ENCODE measurements at regions not wholly inside any gene's neighbourhood (a gene's known extent, or its start where the extent isn't known, plus 50 kb on each side); places are given as distances from the start of the nearest gene placed in this dataset.

DNA sequence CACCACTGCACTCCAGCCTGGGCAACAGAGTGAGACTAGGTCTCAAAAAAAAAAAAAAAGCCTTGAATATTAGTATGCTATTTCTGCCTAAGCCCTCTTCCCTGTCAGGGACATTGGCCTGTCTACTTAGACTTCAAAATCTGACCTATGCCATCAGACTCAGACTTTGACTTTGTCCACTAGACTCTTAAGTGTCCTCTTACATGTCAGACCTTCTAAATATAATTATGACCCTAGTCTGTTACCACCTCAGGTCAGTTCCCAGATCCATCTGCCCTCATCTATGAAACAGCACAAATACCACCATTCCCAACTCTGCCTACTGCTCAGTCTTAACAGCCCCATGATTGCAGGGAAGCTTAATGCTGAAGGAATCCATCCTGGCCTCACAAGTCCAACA is 244.6 kb downstream of the ZEB2 start:
- no peak for DNase-seq (ENCODE audit: low read depth)
- H3K4me3 ChIP-seq (ENCODE audit: low read depth, low read length) = no peak overlapping the region
- TF ChIP-seq, protein P1, sequence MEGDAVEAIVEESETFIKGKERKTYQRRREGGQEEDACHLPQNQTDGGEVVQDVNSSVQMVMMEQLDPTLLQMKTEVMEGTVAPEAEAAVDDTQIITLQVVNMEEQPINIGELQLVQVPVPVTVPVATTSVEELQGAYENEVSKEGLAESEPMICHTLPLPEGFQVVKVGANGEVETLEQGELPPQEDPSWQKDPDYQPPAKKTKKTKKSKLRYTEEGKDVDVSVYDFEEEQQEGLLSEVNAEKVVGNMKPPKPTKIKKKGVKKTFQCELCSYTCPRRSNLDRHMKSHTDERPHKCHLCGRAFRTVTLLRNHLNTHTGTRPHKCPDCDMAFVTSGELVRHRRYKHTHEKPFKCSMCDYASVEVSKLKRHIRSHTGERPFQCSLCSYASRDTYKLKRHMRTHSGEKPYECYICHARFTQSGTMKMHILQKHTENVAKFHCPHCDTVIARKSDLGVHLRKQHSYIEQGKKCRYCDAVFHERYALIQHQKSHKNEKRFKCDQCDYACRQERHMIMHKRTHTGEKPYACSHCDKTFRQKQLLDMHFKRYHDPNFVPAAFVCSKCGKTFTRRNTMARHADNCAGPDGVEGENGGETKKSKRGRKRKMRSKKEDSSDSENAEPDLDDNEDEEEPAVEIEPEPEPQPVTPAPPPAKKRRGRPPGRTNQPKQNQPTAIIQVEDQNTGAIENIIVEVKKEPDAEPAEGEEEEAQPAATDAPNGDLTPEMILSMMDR (IDR thresholded peaks at IDR 0.05; ENCODE audit: insufficient read depth, low read depth, low read length) = no peak

DNA sequence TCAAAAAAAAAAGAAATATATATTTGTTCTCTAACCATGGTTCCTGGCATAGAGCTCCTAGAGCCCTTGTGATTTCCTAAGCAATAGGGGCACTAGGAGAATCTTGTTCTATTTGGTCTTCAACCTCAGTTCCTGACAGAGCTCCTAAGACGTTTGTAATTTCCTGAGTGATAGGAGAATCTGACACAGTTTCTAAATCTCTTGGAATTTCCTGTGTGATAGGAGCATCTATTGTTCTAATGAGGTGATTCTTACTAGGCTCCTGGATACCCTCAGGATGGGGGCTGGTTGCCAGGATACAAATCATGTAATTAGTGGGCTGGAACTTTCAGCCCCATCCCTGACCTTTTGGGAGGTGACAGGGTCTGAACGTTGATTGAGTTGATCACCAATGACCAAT is 245.8 kb downstream of the ZEB2 start:
- no peak for DNase-seq (ENCODE audit: low read depth)
- TF ChIP-seq, protein P1 (IDR thresholded peaks at IDR 0.05; ENCODE audit: insufficient read depth, low read depth, low read length) = no peak
- no peak overlapping the region for H3K4me3 ChIP-seq (ENCODE audit: low read depth, low read length)

DNA sequence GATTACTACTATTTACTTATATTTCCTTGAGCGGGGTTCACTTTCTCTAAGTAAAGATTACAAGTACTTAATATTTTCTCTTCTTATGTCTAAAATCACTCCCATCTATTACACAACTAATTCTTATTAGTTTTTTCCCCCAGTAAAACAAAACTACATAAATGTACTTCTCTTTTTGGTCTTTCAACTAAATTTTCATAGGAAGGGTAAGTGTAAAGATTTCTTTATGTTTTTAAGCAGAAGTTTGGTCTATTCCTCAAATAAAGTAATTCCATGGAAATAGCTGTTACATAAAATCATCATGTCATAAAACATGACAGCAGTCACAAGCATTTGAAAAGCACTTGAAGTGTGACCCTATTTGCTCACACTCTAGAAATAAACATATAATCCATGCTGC is 249.0 kb downstream of the ZEB2 start:
- TF ChIP-seq, protein P1 (IDR thresholded peaks at IDR 0.05; ENCODE audit: insufficient read depth, low read depth, low read length) = no peak
- DNase-seq (ENCODE audit: low read depth) = no peak
- no peak overlapping the region for H3K4me3 ChIP-seq (ENCODE audit: low read depth, low read length)

DNA sequence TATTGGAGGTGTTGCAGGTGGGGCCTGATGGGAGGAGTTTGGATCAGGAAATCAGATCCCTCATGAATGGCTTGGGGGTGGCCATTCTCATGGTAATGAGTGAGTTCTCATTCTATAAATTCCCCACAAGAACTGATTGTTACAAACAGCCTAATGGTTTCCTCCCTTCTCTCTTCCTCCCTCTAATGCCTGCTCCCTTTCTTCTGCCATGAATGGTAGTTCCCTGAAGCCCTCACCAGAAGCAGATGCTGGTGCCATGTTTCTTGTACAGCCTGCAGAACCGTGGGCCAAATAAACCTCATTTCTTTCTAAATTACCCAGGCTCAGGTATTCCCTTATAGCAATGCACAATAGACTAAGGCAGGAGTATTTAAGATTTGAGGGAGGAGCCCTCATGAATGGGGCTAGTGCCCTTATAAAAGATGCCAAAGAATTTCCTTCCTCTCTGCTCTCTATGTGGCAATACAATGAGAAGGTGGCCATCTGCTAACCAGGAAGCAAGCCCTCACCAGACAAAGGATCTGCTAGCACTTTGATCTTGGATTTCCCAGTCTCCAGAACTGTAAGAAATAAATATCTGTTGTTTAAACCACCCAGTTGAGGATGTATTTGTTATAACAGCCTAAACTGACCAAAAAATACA is 251.8 kb downstream of the ZEB2 start:
- DNase-seq (ENCODE audit: low read depth) = no peak
- H3K4me3 ChIP-seq (ENCODE audit: low read depth, low read length) = no peak overlapping the region
- TF ChIP-seq, protein P1 (IDR thresholded peaks at IDR 0.05; ENCODE audit: insufficient read depth, low read depth, low read length) = no peak

DNA sequence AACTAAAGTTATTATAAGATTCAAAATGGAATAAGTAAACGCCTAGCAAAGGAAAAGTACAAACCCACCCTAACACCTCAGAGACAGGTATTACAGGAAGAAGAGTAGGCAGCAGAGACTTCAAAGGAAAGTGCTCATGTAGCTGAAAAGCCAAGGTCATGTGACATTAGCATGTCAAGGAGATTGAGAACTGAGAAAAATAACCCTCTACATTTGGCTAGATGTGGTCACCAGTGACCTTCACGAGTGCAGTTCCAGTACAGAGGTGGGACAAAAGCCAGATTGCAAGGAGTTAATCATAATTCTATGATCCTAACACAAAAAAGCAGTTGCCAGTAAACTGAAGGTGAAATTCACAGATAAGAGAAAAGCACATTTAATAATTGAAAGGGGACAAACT is 252.7 kb downstream of the ZEB2 start:
- TF ChIP-seq, protein P1 (IDR thresholded peaks at IDR 0.05; ENCODE audit: insufficient read depth, low read depth, low read length) = no peak
- DNase-seq (ENCODE audit: low read depth) = no peak

DNA sequence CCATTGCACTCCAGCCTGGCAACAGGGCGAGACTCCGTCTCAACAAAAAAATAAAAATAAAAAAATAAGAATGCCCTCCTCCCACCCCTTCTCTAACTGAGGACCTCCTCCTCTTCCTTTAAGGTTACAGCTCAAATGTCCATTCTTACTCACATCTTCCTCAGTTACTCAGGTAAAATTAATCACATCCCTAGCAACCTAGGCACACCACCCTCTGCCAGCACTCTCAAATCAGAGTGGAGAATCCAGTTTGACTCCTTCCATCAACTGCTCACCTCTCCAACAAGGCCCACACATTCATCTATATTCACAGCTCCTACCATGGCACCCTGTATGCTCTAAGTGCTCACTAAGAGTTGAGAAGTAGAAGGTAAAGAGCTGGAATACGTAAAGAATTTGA is 254.3 kb downstream of the ZEB2 start:
- DNase-seq (ENCODE audit: low read depth) = no peak
- TF ChIP-seq, protein P1 (IDR thresholded peaks at IDR 0.05; ENCODE audit: insufficient read depth, low read depth, low read length) = no peak
- H3K4me3 ChIP-seq (ENCODE audit: low read depth, low read length) = no peak overlapping the region

More for the DNA sequence above, 252.7 kb downstream of the ZEB2 start:
- H3K4me3 ChIP-seq (ENCODE audit: low read depth, low read length) = no peak overlapping the region

DNA sequence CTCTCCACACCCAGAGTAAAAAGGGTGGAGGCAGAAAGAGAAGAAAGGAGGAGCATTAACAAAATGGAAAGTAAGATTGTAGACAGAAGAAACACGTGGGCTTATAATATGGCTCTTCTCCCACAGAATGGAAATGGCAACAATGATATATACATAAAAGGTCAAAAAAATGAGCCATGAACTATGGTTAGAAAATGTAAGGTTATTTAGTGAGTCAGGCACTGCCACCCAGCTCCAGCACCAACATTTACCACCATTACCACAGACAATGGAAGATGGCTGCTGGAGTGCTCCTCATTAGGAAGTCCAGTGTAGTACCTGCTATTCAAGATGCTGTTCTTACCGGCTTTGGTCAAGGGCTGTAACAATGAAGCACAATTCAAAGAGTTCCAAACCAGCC is 258.0 kb downstream of the ZEB2 start:
- TF ChIP-seq, protein P1 (IDR thresholded peaks at IDR 0.05; ENCODE audit: insufficient read depth, low read depth, low read length) = no peak
- no peak overlapping the region for H3K4me3 ChIP-seq (ENCODE audit: low read depth, low read length)
- DNase-seq (ENCODE audit: low read depth) = no peak

Data from fibroblast of villous mesenchyme (primary cell).